Fibroblast of peridontal ligament (primary cell): ENCODE measurements at regions not wholly inside any gene's neighbourhood (a gene's known extent, or its start where the extent isn't known, plus 50 kb on each side); places are given as distances from the start of the nearest gene placed in this dataset.
A peak's percentile ranks its signal among the peaks of the same experiment; 100 is the strongest.
"Not testable (repeated sequence)": the region's sequence is repeated elsewhere in the genome, so short reads cannot be mapped to it uniquely, and the experiment has no call there.

Source experiments
- DNase-seq: peaks from one replicate; pipeline ENCODE4 v3.0.0-alpha.2; 2010; ENCODE audit errors: extremely low read depth

DNA sequence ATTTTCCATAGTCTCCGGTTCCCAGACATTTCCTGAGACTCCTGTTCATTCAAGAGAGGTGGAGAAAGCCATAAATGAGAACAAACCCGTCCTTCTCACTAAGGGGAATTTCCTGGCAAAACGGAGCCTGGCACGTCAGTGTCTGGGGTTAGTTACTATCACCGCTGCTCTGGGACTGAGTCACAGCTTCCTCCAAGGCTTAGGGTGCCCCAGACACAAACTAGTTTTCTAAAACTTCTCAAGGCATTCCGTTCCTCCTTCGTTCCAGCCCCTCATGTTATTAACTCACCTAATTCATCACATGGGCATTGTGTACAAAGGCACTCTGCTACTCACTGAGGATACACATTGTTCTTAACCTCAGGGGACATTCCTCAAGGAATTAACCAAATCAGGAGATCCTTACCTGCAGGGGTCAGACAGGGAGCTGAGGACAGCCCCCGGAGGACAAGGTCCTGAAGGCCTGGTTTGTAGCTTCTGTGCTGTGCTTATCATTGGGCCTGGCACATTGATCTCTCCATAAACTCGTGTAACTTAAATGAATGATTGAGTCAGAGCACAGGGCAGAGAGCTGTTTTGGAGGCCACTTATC, 103.0 kb upstream of the KLF6 start:
- DNase-seq = peak; percentile 57

DNA sequence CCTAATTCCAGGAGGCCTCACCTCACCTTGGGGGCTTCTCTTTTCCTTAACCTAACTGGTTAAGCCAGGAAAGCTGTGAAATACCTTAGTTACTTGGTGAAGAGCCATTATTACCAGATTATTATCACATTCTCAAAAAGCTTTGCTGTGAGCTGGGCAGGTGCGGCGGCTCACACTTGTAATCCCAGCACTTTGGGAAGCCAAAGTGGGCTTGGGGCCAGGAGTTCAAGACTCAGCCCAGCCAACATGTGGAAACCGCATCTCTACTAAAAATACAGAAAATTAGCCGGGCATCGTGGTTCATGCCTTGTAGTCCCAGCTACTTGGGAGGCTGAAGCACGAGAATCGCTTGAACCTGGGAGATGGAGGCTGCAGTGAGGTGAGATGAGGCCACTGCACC, 102.4 kb upstream of the KLF6 start:
- no peak for DNase-seq

DNA sequence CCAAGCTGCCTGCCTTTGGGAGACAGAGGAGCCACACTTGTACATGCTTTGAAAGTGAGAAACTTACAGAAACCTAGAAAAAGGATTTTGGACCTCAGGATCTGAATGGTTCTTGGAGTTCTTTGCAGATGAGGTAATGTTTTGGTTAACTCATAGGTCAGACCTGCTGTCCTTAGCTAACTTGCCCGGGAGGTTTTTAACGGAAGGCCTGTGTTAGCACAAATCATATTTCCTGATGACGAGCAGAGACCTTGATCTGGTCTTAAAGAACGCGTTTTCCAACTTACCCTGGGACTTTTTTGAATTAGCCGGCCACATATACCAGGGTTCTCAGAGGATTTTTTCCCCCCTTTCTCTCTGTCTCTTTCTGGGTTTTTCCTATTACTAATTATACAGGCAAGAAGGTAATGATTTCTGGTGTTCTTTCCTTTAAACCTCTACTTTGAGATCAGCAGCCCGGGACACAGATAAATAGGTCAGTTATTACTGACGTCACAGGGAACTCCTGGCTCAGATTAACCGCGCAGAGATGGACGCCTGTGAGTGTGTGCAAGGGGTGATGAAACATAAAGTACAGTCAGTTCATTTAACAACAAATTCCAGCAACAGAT, 101.7 kb upstream of the KLF6 start:
- peak; percentile 68 for DNase-seq

DNA sequence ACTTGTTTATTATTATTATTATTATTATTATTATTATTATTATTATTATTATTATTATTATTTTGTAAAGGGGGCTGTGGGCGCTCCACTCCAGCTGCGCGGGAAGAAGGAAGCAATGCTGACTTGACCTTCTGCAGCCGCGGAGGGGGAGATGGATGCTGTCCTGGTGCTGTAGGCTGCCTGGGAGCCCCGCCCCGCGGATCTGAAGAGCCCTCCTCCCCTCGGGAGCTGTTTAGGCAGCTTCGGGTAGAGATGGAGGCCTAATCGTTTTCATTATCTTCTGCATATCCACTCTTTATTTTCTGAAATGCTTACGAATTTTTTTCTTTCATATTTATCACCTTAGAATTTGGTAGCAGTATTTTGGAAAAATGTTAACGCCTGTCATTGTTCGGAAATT, 101.2 kb upstream of the KLF6 start:
- DNase-seq = no peak

DNA sequence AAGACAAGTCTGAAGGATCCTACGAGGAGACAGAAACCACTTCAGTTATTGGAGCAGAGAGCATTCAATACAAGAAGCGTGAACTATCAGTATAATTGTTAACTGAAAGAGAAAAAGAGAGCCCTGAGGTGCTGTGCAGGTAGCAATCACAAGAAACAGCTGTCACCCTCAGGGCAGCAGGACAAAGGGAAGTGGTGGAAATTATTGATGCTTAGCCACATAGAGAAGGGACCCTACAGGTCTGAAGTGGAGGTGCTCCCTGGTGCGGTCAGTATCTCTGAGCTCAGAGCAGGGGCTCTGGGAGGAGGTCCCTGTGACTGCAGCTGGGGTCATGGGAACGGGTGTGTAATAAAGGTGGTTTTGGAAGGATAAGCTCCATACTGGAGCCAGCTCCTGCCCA, 97.8 kb upstream of the KLF6 start:
- DNase-seq = no peak

DNA sequence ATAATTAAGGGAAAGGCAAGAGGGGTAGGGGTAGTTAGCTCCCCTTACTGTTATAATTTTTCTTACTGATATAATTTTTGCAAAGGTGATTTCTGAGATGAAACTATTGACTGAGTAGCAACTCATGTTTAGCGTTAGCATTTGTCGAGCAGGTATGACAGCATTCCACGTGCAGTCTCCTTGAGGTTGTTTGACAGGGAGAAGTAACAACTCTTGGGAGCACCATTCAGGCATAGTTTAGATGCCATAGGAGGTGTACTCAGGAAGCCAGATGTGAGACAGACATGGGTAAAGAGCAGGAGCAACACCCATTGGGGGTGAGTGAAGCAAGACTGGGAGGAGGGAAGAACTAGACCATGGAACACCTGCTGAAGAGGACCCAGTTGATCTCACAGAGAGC, 96.6 kb upstream of the KLF6 start:
- no peak for DNase-seq

DNA sequence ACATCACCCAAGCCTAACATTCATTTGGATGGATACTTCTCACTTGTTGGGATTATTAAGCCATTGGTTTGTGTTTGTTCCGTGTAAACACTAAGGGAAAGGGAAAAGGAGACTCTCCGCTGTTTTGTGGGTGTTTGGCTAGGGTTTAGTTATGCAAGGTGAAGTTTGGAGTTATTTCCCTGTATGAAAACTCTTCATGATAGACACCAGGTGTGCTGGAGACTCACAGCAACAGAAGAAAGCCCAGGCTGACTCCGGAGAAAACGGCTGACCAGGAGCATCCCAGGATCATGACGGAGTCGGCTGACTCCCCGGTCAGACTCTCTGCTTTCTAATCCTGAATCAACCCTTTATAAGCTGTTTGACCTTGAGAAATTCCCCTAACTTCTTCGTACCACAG, 94.1 kb upstream of the KLF6 start:
- no peak for DNase-seq

DNA sequence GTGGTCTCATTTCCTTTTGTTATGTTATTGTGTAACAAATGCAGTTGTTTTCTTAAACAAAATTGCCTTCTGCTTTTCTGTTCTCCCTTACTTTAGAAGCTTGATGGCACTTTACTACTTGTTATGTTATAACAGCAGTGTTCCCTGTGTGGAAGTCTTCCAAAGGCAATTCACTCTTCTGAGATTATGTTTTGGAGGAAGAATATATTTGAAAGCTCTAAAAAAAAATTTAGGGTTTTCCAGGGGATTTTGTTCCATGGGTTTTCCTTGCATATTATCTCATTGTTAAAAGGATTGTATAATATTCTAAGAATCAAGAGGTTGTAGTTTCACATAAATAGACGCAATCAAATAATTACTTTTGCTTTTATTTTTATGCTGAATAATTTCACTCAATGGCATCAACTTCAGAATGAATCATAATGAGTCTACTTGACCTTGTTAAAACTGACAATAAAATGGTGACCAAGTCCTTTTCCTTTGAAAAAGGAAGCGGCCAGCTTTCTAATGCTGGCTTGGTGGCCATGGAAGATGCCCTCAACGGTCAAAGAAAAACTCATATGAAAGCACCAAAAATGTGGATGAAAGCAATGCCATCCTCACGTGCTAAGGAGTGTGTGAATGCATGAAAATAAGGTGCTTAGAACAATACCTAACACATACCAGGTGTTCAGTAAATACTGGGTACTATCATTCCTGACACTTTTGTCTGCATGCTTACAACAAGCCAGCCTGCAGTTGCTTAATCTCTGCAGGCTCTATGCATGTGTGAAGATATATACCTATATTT, 92.4 kb upstream of the KLF6 start:
- DNase-seq = peak; percentile 37

DNA sequence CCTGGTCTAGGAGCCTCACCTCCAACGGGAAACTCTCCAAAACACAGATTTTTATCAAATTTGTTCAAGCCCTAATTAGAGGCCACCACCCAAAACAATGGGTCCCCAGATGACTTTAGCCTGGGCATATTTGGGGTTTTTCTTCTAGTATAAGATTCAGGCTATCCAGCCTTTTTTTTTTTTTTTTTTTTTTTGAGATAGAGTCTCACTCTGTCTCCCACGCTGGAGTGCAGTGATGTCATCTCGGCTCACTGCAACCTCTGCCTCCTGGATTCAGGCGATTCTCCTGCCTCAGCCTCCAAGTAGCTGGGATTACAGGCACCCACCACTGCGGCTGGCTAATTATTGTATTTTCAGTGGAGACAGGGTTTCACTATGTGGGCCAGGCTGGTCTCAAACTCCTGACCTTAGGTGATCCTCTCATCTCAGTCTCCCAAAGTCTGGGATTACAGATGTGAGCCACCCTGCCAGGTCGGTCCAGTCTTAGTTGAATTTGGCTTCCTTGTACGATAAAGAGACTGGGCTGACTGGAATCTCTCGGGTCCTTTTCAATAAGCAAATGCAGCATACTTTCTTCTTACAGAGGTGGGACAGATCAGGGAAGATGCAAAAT, 91.4 kb upstream of the KLF6 start:
- no peak for DNase-seq

DNA sequence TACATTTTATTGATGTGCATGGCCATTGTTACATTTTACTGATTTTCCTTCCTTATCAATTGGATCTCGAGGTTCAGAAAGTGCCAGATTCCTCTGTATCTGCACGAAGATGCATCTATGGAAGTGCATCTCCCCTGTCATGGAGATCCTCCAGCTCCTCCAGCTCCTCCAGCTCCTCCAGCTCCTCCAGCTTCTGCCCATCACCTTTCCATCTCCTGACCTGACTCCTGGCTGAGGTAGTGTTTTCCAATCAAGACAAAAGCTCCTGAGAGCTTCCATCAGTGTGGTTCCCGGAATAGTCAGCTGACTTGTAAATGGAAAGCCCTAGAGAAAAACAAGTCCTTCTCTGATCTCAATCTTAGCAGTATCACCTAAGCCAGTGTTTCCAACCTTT, 90.8 kb upstream of the KLF6 start:
- DNase-seq = no peak

DNA sequence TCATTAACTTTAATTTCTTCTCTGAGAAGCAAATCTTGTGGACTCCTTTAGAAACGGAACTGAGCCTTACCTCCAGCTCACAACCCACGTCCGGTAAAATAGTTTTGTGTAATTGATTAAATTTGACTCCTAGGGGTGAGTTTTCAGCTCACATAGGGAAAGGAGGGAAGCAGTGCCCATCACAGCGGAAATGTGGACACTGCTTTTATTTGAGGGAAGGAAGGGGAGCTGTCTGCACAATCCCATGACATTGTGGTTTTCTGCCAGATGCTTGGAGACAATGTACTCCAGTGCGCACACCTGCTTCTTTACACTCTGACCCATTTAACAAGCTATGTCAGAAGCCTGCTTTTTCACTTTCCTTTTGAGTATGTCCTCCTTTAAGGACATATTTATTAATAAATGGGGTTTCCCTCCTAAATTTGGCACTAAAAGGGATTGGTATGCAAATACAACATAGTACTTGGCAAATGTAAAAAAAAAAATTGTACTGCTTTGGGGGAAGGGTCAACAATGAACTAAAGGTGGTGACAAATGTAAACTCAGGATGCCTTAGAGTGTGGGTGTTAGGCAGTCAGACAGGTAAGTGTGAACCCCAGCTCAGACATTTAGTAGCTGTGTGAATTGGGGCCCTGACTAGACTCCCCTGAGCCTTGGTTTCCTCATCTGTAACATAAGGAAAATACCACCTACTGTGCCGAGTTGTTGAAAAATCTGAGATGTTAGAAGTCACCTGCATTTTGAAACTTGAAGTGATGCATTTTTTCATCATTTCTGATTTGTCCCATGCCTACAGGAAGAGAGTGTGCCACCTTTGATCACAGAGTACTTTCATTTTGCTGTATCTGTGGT, 90.2 kb upstream of the KLF6 start:
- no peak for DNase-seq

DNA sequence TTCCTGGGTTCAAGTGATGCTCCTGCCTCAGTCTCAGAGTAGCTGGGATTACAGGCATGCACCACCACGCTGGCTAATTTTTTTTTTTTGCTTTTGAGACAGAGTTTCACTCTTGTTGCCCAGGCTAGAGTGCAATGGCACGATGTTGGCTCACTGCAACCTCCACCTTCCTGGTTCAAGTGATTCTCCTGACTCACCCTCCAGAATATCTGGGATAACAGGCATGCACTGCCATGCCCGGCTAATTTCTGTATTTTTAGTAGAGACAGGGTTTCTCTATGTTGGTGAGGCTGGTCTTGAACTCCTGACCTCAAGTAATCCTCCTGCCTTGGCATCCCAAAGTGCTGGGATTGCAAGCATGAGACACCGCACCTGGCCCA, 89.6 kb upstream of the KLF6 start:
- not testable (repeated sequence) for DNase-seq

DNA sequence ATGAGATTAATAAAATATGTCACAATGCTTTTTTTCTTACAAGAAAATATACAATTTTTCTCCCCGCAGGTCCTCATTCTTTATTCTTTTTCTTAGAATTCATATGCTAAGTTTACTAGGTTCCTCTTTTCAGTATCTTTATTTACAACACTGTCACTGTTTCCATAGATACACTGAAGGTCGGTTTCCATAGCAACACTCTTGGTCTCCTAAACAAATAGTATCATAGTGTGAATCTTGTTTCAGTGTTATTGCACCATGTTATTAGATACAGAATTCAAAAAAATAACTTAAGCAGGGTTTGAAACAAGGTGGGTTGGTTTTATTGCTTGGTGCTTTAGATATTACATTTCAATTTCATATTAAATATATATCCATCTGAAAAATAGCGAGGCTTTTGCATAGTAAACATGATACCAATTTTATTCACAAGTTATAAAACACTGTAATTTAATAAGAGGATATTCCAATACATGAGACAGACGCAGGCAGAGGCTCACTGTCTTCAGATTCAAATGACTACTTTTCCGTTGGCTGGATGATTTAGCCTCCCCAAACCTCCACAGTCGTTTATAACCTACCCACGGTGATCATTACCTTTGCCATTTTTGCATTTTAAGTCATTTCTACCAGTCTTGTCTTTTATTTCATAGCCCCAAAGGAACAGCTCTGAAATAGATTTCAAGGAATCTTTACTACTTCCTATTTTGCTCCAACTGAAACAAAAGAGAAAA, 88.9 kb upstream of the KLF6 start:
- peak; percentile 79 for DNase-seq

DNA sequence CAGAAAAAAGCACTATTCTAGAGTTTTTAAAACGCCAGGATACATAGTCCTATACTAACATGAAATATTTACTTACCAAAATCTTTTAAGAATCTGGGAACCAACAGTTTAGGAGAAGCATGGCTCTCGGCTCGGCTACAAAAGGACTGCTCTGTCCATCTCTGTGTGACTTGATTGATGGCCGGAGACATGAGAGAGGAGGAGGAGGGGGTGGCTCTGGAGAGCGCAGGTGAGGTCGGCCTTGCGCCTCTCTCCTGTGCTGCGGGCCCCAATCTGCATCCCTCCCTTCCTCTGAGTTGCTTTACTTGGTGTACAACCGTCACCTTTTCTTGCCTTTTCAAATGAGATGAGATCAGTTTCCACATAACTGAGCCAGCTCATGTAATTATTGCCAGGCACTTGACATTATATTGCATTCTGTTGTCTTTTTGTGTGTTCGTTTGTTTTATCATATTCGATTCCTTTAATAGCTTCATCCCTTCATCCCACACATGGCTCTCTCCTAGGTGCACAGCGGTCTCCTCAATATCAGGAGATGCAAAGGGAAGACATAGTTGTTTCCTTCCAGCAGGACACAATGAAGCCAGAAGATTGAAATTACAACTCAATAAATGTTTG, 87.8 kb upstream of the KLF6 start:
- no peak for DNase-seq

DNA sequence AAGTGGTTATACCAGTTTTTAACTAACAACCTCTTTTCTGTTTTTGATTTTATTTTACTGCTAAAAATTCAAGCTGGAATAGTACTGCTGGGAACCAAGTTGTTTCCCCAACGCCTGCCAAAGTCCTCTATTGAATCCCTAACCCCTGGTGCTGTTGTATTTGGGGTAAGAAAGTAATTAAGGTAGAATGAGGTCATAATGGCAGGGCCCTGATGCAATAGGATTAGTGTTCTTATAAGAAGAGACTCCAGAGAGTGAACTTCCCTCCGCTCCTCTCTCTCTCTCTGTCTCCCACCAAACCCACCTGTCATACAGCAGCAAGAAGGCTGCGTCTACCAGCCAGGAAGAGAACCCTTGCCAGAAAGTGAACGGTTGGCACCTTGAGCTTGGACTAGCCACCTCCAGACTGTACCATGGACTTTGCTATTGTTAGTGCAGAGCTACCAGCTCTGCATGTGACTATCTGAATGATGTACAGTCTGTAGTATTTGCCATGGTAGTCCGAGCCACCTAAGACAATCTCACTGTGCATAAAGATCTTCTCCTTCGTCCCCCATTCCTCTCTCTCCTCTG, 86.5 kb upstream of the KLF6 start:
- no peak for DNase-seq

DNA sequence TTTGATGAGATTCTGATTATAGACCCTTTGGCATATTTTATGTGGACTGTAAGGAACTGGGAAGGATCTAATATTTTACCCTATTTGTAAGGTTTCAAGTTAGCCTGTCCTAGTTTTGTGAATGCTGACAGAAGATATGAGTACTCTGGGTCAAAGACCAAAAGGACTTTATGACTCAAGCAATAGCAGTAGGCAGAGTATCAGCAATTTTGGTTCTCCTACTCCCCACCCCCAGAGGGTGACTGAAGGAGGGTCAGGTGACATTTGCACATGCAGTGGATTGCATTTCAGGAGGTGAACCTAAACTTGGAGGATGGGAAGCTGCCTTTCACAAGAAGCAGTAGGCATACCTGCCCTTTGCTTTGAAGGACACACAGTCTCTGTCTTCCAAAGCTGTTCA, 84.0 kb upstream of the KLF6 start:
- no peak for DNase-seq

DNA sequence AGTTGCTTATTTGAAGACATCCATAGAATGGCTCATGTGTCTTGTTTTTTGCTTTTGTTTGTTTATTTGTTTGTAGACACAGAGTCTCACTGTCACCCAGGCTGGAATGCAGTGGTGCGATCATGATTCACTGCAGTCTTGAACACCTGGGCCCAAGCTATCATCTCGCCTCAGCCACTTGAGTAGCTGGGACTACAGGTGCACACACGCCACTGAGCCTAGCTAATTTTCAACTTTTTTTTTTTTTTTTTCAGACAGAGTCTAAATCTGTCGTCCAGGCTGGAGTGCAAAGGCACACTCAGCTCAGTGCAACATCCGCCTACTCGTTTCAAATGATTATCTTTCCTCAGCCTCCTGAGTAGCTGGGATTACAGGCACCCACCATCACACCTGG, 83.3 kb upstream of the KLF6 start:
- DNase-seq = no peak

DNA sequence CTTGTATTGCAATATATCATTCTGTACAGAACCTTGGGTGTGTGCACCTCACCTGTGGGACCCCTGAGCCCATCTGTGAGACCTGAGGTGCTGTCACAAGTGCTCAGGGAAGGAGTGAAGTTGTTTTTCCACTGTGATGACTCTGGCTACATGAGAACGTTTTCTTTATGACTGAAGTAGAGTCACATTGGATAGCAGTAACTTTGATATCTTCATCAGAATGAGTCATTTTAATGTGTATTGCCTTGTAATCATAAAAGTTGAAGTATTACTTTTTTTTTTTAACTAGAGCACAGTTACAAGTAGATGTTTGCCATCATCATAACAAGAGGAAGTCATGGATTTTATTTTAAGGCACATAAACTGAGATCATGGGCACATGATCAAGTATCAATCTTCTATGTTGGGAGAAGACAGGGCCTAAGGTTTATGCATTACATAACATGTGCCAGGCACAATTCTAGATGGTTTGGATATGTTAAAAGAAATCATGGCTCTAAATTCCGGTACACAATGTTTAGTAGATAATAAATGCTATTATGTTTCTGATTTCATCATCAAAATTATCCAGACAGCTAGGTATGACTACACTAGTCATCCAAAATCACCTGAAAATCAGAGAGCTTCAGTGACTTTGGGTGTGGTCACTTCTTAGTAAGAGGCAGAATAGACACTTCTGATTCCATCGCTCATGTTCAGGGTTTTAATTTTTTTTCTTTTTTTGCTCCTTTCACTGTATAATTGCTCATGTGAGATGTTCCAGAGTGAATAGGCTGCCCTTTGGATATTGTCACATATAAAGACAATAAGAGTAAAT, 82.7 kb upstream of the KLF6 start:
- no peak for DNase-seq

DNA sequence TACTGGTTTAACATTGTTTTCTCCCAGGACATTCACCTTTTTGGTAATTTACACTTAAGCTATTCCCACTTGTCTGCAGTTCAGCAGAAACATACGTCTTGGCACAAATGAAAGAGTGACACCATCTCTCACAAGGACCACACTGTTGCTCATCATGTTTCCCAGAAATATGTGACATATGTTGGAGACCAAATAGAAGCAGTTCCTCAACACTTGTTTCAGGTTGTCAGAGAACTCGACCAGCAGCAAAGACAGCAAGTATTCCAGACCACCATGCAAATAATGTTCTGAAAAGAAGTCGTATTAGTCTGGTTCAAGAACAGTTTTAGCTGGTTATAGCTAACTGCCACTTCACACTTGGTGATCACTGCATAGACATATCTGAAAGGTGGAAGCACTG, 81.3 kb upstream of the KLF6 start:
- DNase-seq = no peak

DNA sequence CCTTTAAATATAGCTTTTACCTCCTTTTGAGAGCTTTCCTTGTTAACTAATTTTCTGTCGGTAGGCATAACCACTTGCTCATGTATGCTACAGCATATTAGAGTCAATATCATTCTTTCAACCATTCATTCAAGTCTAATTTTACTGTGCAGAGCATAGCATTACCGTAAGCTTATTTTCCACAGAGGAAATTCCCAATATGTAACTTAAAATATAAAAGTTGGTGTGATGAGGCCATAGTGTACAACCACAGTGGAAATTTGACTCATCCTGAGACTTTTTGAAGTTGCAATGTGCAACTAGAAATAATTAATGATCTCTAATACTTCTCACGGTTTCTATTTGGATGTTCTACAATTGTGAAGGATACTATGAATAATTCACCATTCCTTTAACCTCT, 80.6 kb upstream of the KLF6 start:
- DNase-seq = no peak
